Breast epithelium (tissue), 3 donors: ENCODE measurements at regions not wholly inside any gene's neighbourhood (a gene's known extent, or its start where the extent isn't known, plus 50 kb on each side); places are given as distances from the start of the nearest gene placed in this dataset.
"Not testable (repeated sequence)": the region's sequence is repeated elsewhere in the genome, so short reads cannot be mapped to it uniquely, and the experiment has no call there.

Experiments used
- POLR2A ChIP-seq: fragments of 450-650 bp; IDR thresholded peaks from one replicate; pipeline ENCODE4 v1.6.1; 2016; ENCODE audit warnings: antibody characterized with exemption, mild to moderate bottlenecking, moderate library complexity
- POLR2AphosphoS5 ChIP-seq, 3 donors: sonication (generic); formaldehyde crosslinking; IDR thresholded peaks; one replicate each; pipeline ENCODE4 v1.6.1; 2017; ENCODE audit warnings: antibody characterized with exemption in 3 of 3
- TF ChIP-seq, protein P1 (sequence below), 3 donors: fragments of 450-650 bp; IDR thresholded peaks; one replicate each; pipeline ENCODE4 v1.5.1; 2016 to 2017; ENCODE audit warnings: antibody characterized with exemption in 3 of 3, mild to moderate bottlenecking in 3 of 3, moderate library complexity in 3 of 3

DNA sequence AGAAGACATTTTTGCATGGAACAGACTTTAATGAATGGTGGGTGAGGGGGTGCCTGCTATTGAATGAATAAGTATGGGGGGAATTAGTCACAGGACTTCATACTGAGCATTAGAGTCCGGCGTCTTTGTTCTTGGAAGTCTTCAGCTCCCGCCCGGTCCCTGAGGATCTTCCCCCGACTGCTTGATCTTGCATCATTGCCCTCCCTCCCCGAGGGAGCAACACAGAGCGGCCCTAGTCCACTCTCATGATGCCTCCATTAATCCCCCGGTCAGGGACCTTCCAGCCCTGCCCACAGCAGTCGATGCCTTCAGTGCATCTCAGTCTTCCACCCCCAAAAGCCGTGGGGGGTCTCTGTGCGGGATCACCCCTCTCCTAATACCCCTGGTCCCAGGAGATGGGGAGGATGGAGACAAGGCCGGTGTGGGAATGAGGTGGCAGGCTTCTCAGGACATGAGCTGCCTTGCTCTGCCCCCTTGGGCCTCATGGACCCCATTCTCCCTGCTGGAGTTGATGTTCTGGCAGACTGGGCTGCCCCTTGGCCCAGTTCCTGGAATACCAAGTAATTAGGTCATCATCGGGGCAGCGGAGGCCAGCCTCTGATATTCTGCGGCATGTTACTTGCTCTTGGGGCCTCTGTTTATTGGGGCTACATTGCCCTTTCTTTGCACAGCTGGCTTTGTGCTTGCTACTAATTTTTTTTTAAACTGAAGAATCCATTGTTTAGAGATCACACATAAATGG is 110.5 kb upstream of the PLGLB2 start:
- TF ChIP-seq, protein P1, sequence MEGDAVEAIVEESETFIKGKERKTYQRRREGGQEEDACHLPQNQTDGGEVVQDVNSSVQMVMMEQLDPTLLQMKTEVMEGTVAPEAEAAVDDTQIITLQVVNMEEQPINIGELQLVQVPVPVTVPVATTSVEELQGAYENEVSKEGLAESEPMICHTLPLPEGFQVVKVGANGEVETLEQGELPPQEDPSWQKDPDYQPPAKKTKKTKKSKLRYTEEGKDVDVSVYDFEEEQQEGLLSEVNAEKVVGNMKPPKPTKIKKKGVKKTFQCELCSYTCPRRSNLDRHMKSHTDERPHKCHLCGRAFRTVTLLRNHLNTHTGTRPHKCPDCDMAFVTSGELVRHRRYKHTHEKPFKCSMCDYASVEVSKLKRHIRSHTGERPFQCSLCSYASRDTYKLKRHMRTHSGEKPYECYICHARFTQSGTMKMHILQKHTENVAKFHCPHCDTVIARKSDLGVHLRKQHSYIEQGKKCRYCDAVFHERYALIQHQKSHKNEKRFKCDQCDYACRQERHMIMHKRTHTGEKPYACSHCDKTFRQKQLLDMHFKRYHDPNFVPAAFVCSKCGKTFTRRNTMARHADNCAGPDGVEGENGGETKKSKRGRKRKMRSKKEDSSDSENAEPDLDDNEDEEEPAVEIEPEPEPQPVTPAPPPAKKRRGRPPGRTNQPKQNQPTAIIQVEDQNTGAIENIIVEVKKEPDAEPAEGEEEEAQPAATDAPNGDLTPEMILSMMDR (IDR thresholded peaks at IDR 0.05) = not testable (repeated sequence)
- TF ChIP-seq POLR2A; POLR2AphosphoS5 (IDR thresholded peaks at IDR 0.05): not testable (repeated sequence)
